Fibroblast of lung (primary cell): ENCODE measurements at regions not wholly inside any gene's neighbourhood (a gene's known extent, or its start where the extent isn't known, plus 50 kb on each side); places are given as distances from the start of the nearest gene placed in this dataset.

ENCODE experiments used
- EZH2 ChIP-seq: IDR thresholded peaks from 2 replicates; pipeline ENCODE4 v1.5.1; 2012; ENCODE audit warnings: low read length, control low read depth, mild to moderate bottlenecking; ENCODE audit errors: missing control alignments
- TF ChIP-seq, protein P1 (sequence below), 2 donors: IDR thresholded peaks in 1 of 2; conservative IDR thresholded peaks in 1 of 2; 1 replicate in 1 of 2; 2 replicates in 1 of 2; pipeline ENCODE4 v1.5.1; 2011 to 2012; ENCODE audit warnings: low read length in 2 of 2, control low read depth in 1 of 2, inconsistent platforms in 1 of 2, low read depth in 1 of 2, mild to moderate bottlenecking in 1 of 2

DNA sequence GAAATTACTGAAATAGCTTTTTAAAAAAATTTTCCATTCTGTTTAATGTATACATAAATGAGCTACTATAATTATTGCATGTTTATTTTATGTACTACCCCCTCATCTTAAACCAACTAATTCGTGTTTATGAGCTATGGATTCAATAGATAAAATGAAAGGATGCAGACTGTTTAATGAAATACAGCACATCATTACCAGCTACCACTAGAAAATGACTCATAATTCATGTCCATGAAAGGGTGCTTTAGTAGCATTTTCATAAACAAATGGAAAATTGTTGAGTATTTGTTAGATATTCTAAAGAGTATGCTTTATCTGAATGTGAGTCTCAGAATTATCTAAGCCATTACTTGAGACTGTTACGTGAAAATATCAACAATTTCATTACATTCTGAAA is 1590.1 kb downstream of the HACE1 start:
- TF ChIP-seq EZH2, result no peak
- TF ChIP-seq, protein P1, sequence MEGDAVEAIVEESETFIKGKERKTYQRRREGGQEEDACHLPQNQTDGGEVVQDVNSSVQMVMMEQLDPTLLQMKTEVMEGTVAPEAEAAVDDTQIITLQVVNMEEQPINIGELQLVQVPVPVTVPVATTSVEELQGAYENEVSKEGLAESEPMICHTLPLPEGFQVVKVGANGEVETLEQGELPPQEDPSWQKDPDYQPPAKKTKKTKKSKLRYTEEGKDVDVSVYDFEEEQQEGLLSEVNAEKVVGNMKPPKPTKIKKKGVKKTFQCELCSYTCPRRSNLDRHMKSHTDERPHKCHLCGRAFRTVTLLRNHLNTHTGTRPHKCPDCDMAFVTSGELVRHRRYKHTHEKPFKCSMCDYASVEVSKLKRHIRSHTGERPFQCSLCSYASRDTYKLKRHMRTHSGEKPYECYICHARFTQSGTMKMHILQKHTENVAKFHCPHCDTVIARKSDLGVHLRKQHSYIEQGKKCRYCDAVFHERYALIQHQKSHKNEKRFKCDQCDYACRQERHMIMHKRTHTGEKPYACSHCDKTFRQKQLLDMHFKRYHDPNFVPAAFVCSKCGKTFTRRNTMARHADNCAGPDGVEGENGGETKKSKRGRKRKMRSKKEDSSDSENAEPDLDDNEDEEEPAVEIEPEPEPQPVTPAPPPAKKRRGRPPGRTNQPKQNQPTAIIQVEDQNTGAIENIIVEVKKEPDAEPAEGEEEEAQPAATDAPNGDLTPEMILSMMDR (conservative IDR thresholded peaks at IDR 0.05 in 1 of 2, IDR thresholded peaks at IDR 0.05 in 1 of 2; ENCODE audit: low read depth in 1 of 2, low read length in 2 of 2), result no peak
